ENCODE measurements at regions not wholly inside any gene's neighbourhood (a gene's known extent, or its start where the extent isn't known, plus 50 kb on each side); places are given as distances from the start of the nearest gene placed in this dataset.

DNA sequence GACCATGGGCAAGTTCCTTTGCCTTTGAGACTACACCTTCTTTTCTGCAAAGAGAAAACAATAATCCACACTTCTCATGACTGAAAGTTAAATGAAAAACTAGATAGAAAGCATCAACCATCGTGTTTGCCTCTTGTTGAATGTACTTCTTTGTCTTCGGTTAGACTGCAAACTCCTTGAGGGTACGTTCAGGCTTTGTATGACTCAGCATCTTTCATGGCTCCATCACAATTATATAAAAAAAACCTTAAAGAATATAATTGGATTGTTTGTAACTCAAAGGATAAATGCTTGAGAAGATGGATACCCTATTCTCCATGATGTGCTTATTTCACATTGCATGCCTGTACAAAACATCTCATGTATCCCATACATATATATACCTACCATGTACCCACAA lies 439.2 kb downstream of the MAFB start (continued):
- no peak for TF ChIP-seq ZBTB43 (CRISPR knock-in tag; IDR thresholded peaks at IDR 0.05)

DNA sequence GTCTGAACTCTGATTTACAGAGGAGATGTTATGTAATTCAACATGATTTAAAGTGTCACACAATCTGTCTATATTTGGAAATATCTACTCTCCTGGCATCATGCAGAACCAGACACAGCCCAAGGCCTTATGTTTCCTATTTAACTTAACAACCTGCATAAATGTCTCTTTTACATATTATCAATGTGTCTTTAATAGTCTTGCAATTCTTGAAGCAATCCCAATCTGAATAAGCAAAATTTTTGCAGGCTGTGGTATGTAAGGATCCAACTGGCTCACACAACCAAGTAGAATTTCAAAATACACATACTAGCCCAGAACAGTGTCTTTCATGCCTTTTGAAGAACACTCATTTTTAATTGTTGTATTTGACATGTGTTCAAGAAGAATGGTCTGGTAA lies 443.2 kb downstream of the MAFB start:
- ATAC-seq: no peak

More for the DNA sequence above, 443.2 kb downstream of the MAFB start:
- H3K4me3 Mint-ChIP-seq: no peak overlapping the region
- no peak overlapping the region for H3K27ac Mint-ChIP-seq
- CTCF ChIA-PET: no interaction called here
- H3K4me1 Mint-ChIP-seq: peaks cover 10% of the 10 kb centered on the region
- no peak for DNase-seq (ENCODE audit: low spot score)
- H3K9me3 Mint-ChIP-seq: 0 out of 2 replicates have a peak, but pooled peaks cover 5% of the 10 kb centered on the region
- H3K36me3 Mint-ChIP-seq: peaks cover 21% of the 10 kb centered on the region
- POLR2A ChIA-PET: no interaction called here
- TF ChIP-seq, protein P1, sequence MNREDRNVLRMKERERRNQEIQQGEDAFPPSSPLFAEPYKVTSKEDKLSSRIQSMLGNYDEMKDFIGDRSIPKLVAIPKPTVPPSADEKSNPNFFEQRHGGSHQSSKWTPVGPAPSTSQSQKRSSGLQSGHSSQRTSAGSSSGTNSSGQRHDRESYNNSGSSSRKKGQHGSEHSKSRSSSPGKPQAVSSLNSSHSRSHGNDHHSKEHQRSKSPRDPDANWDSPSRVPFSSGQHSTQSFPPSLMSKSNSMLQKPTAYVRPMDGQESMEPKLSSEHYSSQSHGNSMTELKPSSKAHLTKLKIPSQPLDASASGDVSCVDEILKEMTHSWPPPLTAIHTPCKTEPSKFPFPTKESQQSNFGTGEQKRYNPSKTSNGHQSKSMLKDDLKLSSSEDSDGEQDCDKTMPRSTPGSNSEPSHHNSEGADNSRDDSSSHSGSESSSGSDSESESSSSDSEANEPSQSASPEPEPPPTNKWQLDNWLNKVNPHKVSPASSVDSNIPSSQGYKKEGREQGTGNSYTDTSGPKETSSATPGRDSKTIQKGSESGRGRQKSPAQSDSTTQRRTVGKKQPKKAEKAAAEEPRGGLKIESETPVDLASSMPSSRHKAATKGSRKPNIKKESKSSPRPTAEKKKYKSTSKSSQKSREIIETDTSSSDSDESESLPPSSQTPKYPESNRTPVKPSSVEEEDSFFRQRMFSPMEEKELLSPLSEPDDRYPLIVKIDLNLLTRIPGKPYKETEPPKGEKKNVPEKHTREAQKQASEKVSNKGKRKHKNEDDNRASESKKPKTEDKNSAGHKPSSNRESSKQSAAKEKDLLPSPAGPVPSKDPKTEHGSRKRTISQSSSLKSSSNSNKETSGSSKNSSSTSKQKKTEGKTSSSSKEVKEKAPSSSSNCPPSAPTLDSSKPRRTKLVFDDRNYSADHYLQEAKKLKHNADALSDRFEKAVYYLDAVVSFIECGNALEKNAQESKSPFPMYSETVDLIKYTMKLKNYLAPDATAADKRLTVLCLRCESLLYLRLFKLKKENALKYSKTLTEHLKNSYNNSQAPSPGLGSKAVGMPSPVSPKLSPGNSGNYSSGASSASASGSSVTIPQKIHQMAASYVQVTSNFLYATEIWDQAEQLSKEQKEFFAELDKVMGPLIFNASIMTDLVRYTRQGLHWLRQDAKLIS (CRISPR knock-in tag; IDR thresholded peaks at IDR 0.05; ENCODE audit: borderline replicate concordance): no peak
- TF ChIP-seq TEAD4 (CRISPR knock-in tag; IDR thresholded peaks at IDR 0.05) (no peak), MXD4 (CRISPR knock-in tag; IDR thresholded peaks at IDR 0.05; ENCODE audit: borderline replicate concordance) (no peak), ZNF138 (CRISPR knock-in tag; conservative IDR thresholded peaks at IDR 0.05) (no peak), RORB (CRISPR knock-in tag; IDR thresholded peaks at IDR 0.05) (no peak), USF2 (CRISPR knock-in tag; IDR thresholded peaks at IDR 0.05) (no peak), NFATC4 (CRISPR knock-in tag; IDR thresholded peaks at IDR 0.05) (no peak), ZNF512 (CRISPR knock-in tag; IDR thresholded peaks at IDR 0.05; ENCODE audit: borderline replicate concordance) (no peak), TEAD1 (CRISPR knock-in tag; IDR thresholded peaks at IDR 0.05) (no peak), SP1 (CRISPR knock-in tag; conservative IDR thresholded peaks at IDR 0.05) (no peak), KAT7 (CRISPR knock-in tag; IDR thresholded peaks at IDR 0.05; ENCODE audit: borderline replicate concordance) (no peak), ZNF416 (CRISPR knock-in tag; IDR thresholded peaks at IDR 0.05) (no peak), ZNF317 (CRISPR knock-in tag; IDR thresholded peaks at IDR 0.05; ENCODE audit: borderline replicate concordance, low read depth) (no peak), NR3C1 (CRISPR knock-in tag; conservative IDR thresholded peaks at IDR 0.05; ENCODE audit: low read depth) (no peak), ZNF281 (CRISPR knock-in tag; IDR thresholded peaks at IDR 0.05) (no peak)
- TF ChIP-seq, protein P2, sequence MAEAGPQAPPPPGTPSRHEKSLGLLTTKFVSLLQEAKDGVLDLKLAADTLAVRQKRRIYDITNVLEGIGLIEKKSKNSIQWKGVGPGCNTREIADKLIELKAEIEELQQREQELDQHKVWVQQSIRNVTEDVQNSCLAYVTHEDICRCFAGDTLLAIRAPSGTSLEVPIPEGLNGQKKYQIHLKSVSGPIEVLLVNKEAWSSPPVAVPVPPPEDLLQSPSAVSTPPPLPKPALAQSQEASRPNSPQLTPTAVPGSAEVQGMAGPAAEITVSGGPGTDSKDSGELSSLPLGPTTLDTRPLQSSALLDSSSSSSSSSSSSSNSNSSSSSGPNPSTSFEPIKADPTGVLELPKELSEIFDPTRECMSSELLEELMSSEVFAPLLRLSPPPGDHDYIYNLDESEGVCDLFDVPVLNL (CRISPR knock-in tag; IDR thresholded peaks at IDR 0.05; ENCODE audit: borderline replicate concordance, low read depth): no peak
- TF ChIP-seq, protein P3, sequence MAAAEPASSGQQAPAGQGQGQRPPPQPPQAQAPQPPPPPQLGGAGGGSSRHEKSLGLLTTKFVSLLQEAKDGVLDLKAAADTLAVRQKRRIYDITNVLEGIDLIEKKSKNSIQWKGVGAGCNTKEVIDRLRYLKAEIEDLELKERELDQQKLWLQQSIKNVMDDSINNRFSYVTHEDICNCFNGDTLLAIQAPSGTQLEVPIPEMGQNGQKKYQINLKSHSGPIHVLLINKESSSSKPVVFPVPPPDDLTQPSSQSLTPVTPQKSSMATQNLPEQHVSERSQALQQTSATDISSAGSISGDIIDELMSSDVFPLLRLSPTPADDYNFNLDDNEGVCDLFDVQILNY (CRISPR knock-in tag; IDR thresholded peaks at IDR 0.05): no peak
- TF ChIP-seq, protein P4, sequence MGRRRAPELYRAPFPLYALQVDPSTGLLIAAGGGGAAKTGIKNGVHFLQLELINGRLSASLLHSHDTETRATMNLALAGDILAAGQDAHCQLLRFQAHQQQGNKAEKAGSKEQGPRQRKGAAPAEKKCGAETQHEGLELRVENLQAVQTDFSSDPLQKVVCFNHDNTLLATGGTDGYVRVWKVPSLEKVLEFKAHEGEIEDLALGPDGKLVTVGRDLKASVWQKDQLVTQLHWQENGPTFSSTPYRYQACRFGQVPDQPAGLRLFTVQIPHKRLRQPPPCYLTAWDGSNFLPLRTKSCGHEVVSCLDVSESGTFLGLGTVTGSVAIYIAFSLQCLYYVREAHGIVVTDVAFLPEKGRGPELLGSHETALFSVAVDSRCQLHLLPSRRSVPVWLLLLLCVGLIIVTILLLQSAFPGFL (CRISPR knock-in tag; IDR thresholded peaks at IDR 0.05; ENCODE audit: borderline replicate concordance): no peak
- H3K27me3 Mint-ChIP-seq (ENCODE audit: low read depth): no peaks in the 10 kb centered on the region

Measured in WTC11 (cell line).